ENCODE measurements at regions not wholly inside any gene's neighbourhood (a gene's known extent, or its start where the extent isn't known, plus 50 kb on each side); places are given as distances from the start of the nearest gene placed in this dataset.

DNA sequence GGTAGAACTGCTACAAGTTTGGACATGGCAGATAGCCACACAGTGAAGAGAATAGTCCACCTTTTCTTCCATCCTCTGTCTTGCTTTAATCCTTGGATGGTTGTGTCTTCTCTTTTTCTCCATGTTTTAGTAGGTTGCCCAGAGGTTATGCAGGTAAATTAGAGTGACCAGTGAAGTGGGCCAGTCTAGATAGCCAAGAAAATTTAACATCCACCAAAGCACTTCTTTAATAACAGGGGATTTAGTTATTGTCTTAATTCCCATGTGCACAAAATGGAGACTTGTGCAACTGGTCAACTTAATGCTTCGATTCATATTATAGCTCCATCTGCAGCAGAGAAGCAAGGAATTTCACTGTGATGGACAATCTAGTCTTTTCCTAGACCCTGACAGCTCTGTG is 58.8 kb upstream of the RCN1 start:
- ChIA-PET CTCF (interaction anchor here (1.0 to 1.6 kb wide), 2 partner anchors 25 to 74 kb away, joined by 3 to 4 read pairs; no protein-coding TSS in a partner anchor), POLR2A (interaction anchor here (0.6 kb wide), 1 partner anchor 179 kb away, joined by 5 read pairs; no protein-coding TSS in a partner anchor)
- no peak for DNase-seq (ENCODE audit: extremely low spot score)
- TF ChIP-seq CTCF (IDR thresholded peaks at IDR 0.05; ENCODE audit: control extremely low read depth, extremely low read depth, low read depth, missing control alignments) = no peak

DNA sequence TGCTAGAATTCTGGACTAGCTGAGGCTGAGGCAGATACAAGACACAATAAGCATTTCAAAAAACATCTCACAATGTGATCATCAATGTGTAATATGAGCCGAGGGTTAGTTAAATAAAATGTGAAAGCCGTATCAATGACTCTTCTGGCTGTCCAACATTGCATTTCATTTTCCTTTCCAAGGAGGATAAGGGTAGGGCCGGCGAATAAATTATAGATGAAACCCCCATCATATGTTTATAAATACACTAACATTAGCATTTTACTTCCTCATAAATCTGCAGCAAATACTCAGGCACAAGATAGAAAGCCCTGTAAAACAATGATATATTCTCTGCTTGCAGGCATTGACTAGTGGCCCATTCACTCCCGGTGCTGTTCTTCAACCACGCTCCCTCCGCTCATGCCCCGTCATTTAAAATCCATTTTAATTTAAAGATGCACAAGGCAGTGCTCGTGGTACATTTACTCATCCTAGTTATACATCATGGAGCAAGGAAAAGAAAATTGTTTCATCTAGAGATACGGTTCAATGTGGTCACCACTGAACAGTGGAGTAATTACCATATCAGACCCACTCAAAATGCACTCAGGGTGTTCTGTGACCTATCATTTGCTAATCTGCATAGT is 59.9 kb upstream of the RCN1 start:
- TF ChIP-seq CTCF (IDR thresholded peaks at IDR 0.05; ENCODE audit: control extremely low read depth, extremely low read depth, low read depth, missing control alignments) = no peak
- DNase-seq (ENCODE audit: extremely low spot score) = no peak
- CTCF ChIA-PET = interaction anchor here (1.2 to 1.6 kb wide), 2 partner anchors 21 to 73 kb away, joined by 4 read pairs; no protein-coding TSS in a partner anchor
- POLR2A ChIA-PET = no interaction called here

GRCh38 chr11:32029721-32030120 is 61.2 kb upstream of the RCN1 start:
- POLR2A ChIA-PET = no interaction called here
- CTCF ChIA-PET = interaction anchor here (0.8 to 2.0 kb wide), 5 partner anchors 12 to 923 kb away, joined by 3 to 6 read pairs (median 4); no protein-coding TSS in a partner anchor
- no peak for DNase-seq (ENCODE audit: extremely low spot score)
- TF ChIP-seq CTCF (IDR thresholded peaks at IDR 0.05; ENCODE audit: control extremely low read depth, extremely low read depth, low read depth, missing control alignments) = no peak

DNA sequence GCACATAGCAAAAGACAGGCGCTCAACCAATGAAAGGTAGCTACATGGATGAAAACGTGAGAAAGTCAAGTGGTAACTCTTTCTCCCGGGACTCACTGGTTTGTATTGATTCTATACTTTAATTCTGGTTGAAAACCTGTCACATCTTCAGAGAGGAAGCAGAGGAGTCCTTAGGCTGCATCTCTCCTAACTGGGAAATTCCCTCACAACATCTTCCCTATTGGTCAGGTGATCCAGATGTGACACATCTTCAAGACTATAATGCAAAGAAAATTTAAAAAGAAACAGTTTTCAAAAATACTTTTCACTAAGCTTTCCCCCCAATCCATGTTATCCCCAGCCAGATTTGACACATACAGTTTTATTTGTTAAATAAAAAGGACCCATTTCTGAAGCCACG is 62.7 kb upstream of the RCN1 start:
- DNase-seq (ENCODE audit: extremely low spot score) = no peak
- ChIA-PET CTCF (interaction anchor here (1.1 kb wide), 1 partner anchor 23 kb away, joined by 3 read pairs; no protein-coding TSS in a partner anchor), POLR2A (no interaction called here)
- TF ChIP-seq CTCF (IDR thresholded peaks at IDR 0.05; ENCODE audit: control extremely low read depth, extremely low read depth, low read depth, missing control alignments) = no peak

DNA sequence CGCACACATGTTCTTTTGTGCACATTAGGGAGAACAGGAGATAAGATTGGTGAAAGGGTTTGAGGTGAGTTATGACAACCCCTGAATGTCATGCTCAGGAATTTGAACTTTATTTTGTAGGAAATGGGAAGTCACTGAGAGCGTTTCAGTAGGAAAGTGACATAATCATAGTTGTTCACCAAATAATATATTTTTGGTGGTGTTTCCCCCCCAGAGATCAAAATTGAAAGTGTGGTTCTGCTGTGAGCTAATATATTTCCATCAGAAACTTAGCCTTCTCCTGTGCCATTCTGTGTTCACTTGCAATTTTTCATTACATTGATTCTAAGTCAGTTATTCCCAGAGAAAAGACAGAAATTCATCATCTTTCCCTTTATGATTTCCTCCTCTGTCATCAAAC is 64.1 kb upstream of the RCN1 start:
- DNase-seq (ENCODE audit: extremely low spot score) = no peak
- ChIA-PET CTCF (interaction anchor here (0.9 to 2.8 kb wide), 5 partner anchors 11 to 155 kb away, joined by 3 to 8 read pairs (median 3); no protein-coding TSS in a partner anchor), POLR2A (no interaction called here)
- no peak for TF ChIP-seq CTCF (IDR thresholded peaks at IDR 0.05; ENCODE audit: control extremely low read depth, extremely low read depth, low read depth, missing control alignments)

DNA sequence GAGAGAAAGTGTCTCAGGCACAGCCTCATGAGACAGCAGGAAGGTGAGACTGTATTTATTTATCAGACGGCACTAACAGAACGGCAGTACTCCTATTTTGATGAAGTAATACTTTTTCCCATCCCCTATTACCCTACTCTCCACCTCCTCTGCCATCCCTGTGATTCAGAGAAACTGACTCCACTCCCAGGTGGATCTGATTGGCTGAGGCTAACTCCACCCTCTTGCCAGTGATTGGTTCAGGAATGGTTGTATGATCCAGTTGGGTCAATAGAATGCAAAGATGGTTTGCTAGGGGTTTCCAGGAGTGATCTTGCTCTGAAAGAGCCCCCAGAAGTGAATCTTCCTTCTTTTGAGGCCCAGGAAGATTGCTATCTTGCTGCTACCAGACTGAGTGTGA is 65.9 kb upstream of the RCN1 start:
- TF ChIP-seq CTCF (IDR thresholded peaks at IDR 0.05; ENCODE audit: control extremely low read depth, extremely low read depth, low read depth, missing control alignments) = no peak
- DNase-seq (ENCODE audit: extremely low spot score) = no peak
- ChIA-PET CTCF (interaction anchor here (0.9 to 2.8 kb wide), 3 partner anchors 18 to 151 kb away, joined by 3 to 8 read pairs (median 6); no protein-coding TSS in a partner anchor), POLR2A (no interaction called here)
